GM23248 (cell line): ENCODE measurements at regions not wholly inside any gene's neighbourhood (a gene's known extent, or its start where the extent isn't known, plus 50 kb on each side); places are given as distances from the start of the nearest gene placed in this dataset.
"Not testable (repeated sequence)": the region's sequence is repeated elsewhere in the genome, so short reads cannot be mapped to it uniquely, and the experiment has no call there.

Source experiments
- EZH2 ChIP-seq: fragments of 200-600 bp; sonication (generic); IDR thresholded peaks from 2 replicates; pipeline ENCODE4 v1.6.1; 2018; ENCODE audit warnings: antibody characterized with exemption, mild to moderate bottlenecking; ENCODE audit not compliant: insufficient read depth, poor library complexity, severe bottlenecking
- EZH2phosphoT487 ChIP-seq: fragments of 200-600 bp; sonication (generic); IDR thresholded peaks from 2 replicates; pipeline ENCODE4 v1.6.1; 2018; ENCODE audit warnings: antibody characterized with exemption, moderate library complexity, mild to moderate bottlenecking, low read depth; ENCODE audit not compliant: insufficient read depth

GRCh38 chr17:64712557-64713351 lies 50.6 kb upstream of the SMURF2 start:
- not testable (repeated sequence) for TF ChIP-seq EZH2, EZH2phosphoT487
